ENCODE measurements at regions not wholly inside any gene's neighbourhood (a gene's known extent, or its start where the extent isn't known, plus 50 kb on each side); places are given as distances from the start of the nearest gene placed in this dataset.

DNA sequence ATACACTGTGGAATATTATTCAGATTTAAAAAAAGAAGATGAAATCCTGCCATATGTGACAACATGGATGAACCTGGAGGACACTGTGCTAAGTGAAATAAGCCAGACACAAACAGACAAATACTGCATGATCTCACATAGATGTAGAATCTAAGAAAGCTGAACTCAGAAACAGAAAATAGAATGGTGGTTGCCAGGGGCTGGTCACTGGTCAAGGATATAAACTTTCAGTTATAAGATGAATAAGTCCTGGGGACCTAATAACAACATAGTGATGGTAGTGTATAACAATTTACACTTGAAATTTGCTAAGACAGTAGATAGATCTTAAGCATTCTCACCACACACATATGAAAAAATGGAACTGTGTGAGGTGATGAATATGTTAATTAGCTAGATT, 161.3 kb upstream of the TMCC3 start:
- Histone ChIP-seq H3K9me2 (replicated peaks; ENCODE audit: insufficient read depth) (no peaks in the 10 kb centered on the region), H2AFZ (no peak overlapping the region), H3K79me2 (no peaks in the 10 kb centered on the region), H3K4me1 (ENCODE audit: insufficient read depth) (no peaks in the 10 kb centered on the region), H4K20me1 (ENCODE audit: insufficient read depth, poor library complexity, severe bottlenecking) (no peaks in the 10 kb centered on the region), H3K9me3 (ENCODE audit: low read depth) (peaks cover 6% of the 10 kb centered on the region), H3K36me3 (replicated peaks; ENCODE audit: insufficient read depth, low read depth) (no peaks in the 10 kb centered on the region), H3K4me3 (no peak overlapping the region), H3K4me2 (no peak overlapping the region), H3K27me3 (no peaks in the 10 kb centered on the region), H3K27ac (no peak overlapping the region)
- TF ChIP-seq, protein P1, sequence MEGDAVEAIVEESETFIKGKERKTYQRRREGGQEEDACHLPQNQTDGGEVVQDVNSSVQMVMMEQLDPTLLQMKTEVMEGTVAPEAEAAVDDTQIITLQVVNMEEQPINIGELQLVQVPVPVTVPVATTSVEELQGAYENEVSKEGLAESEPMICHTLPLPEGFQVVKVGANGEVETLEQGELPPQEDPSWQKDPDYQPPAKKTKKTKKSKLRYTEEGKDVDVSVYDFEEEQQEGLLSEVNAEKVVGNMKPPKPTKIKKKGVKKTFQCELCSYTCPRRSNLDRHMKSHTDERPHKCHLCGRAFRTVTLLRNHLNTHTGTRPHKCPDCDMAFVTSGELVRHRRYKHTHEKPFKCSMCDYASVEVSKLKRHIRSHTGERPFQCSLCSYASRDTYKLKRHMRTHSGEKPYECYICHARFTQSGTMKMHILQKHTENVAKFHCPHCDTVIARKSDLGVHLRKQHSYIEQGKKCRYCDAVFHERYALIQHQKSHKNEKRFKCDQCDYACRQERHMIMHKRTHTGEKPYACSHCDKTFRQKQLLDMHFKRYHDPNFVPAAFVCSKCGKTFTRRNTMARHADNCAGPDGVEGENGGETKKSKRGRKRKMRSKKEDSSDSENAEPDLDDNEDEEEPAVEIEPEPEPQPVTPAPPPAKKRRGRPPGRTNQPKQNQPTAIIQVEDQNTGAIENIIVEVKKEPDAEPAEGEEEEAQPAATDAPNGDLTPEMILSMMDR (IDR thresholded peaks at IDR 0.05; ENCODE audit: poor library complexity): no peak
- TF ChIP-seq EZH2 (IDR thresholded peaks at IDR 0.05; ENCODE audit: borderline replicate concordance) (no peak), EZH2phosphoT487 (IDR thresholded peaks at IDR 0.05; ENCODE audit: low read depth, severe bottlenecking, unreplicated experiment) (no peak)
- DNase-seq (ENCODE audit: low spot score): no peak

DNA sequence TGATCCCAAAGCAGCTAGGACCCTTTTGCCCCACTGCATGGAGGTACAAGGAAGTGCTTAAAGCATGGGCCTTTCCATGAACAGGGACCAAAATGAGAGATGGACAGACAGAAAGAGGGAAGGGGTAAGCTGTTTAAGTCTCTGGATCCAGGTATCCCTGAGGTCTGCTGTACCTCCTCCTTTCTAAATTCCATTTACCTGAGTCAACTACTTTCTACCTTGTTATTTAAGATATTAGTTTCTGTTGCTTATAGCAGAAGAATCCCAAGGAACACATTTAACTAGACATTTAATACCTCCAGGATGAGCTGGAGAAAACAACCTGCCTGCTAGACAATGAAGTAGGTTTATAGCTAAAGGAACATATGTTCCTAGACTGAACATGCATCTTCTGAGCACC, 157.6 kb upstream of the TMCC3 start:
- Histone ChIP-seq H3K27me3 (no peaks in the 10 kb centered on the region), H3K27ac (no peak overlapping the region), H3K4me3 (no peak overlapping the region), H3K4me1 (ENCODE audit: insufficient read depth) (no peaks in the 10 kb centered on the region), H4K20me1 (ENCODE audit: insufficient read depth, poor library complexity, severe bottlenecking) (no peaks in the 10 kb centered on the region), H3K4me2 (no peak overlapping the region), H2AFZ (no peak overlapping the region), H3K79me2 (no peaks in the 10 kb centered on the region), H3K9me3 (ENCODE audit: low read depth) (peaks cover 3% of the 10 kb centered on the region), H3K9me2 (replicated peaks; ENCODE audit: insufficient read depth) (no peaks in the 10 kb centered on the region), H3K36me3 (replicated peaks; ENCODE audit: insufficient read depth, low read depth) (no peaks in the 10 kb centered on the region)
- DNase-seq (ENCODE audit: low spot score): no peak
- TF ChIP-seq EZH2phosphoT487 (IDR thresholded peaks at IDR 0.05; ENCODE audit: low read depth, severe bottlenecking, unreplicated experiment) (no peak), EZH2 (IDR thresholded peaks at IDR 0.05; ENCODE audit: borderline replicate concordance) (no peak)
- TF ChIP-seq, protein P1 (IDR thresholded peaks at IDR 0.05; ENCODE audit: poor library complexity): no peak

DNA sequence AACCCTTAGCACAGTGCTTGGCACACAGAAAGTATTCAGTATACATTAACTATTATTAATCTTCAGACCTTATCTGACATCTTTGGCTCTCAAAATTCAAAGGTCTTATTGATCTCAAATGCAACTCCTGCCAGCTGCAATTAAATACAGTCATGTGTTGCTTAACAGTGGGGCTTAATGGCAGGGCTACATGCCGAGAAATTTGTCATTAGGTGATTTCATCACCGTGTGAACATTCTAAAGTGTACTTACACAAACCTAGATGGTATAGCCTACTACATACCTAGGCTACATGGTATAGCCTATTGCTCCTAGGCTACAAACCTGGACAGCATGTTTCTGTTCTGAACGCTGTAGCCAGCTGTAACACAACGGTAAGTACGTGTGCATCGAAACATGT, 156.3 kb upstream of the TMCC3 start:
- no peak for DNase-seq (ENCODE audit: low spot score)
- Histone ChIP-seq H3K27ac (no peak overlapping the region), H3K27me3 (no peaks in the 10 kb centered on the region), H3K9me3 (ENCODE audit: low read depth) (no peaks in the 10 kb centered on the region), H4K20me1 (ENCODE audit: insufficient read depth, poor library complexity, severe bottlenecking) (no peaks in the 10 kb centered on the region), H2AFZ (no peak overlapping the region), H3K36me3 (replicated peaks; ENCODE audit: insufficient read depth, low read depth) (no peaks in the 10 kb centered on the region), H3K9me2 (replicated peaks; ENCODE audit: insufficient read depth) (no peaks in the 10 kb centered on the region), H3K4me1 (ENCODE audit: insufficient read depth) (no peaks in the 10 kb centered on the region), H3K4me2 (no peak overlapping the region), H3K79me2 (no peaks in the 10 kb centered on the region), H3K4me3 (no peak overlapping the region)
- 90% methylated on average over 6 of the region's 6 CpGs for WGBS (ENCODE audit: low lambda C conversion rate, missing lambda C conversion rate)
- no peak for TF ChIP-seq EZH2 (IDR thresholded peaks at IDR 0.05; ENCODE audit: borderline replicate concordance)
- no peak for TF ChIP-seq EZH2phosphoT487 (IDR thresholded peaks at IDR 0.05; ENCODE audit: low read depth, severe bottlenecking, unreplicated experiment)
- TF ChIP-seq, protein P1 (IDR thresholded peaks at IDR 0.05; ENCODE audit: poor library complexity): no peak

Measured in hepatocyte (in vitro differentiated cells).